Mucosa of descending colon (tissue), 3 donors: ENCODE measurements at regions not wholly inside any gene's neighbourhood (a gene's known extent, or its start where the extent isn't known, plus 50 kb on each side); places are given as distances from the start of the nearest gene placed in this dataset.
A peak's percentile ranks its signal among the peaks of the same experiment; 100 is the strongest.
"Not testable (repeated sequence)": the region's sequence is repeated elsewhere in the genome, so short reads cannot be mapped to it uniquely, and the experiment has no call there.

Experiments used
- ATAC-seq: fragments of 200-7000 bp; cut with Tn5 transposase; one replicate; pipeline ENCODE4 v1.9.1; 2020; ENCODE audit warnings: mild to moderate bottlenecking, moderate library complexity
- DNase-seq, 3 donors: peaks; one replicate each; pipeline ENCODE4 v3.0.0-alpha.2; 2020
- H3K36me3 ChIP-seq: fragments of 200-600 bp; one replicate; pipeline ENCODE4 v1.8.0; 2021; ENCODE audit warnings: low read depth, mild to moderate bottlenecking
- H3K4me1 ChIP-seq: fragments of 200-600 bp; one replicate; pipeline ENCODE4 v1.8.0; 2021; ENCODE audit warnings: low read depth, mild to moderate bottlenecking
- H3K4me3 ChIP-seq: fragments of 200-600 bp; one replicate; pipeline ENCODE4 v1.8.0; 2021; ENCODE audit warnings: mild to moderate bottlenecking
- H3K9me3 ChIP-seq: fragments of 200-600 bp; one replicate; pipeline ENCODE4 v1.8.0; 2021; ENCODE audit warnings: mild to moderate bottlenecking
- CTCF ChIP-seq: fragments of 200-600 bp; IDR thresholded peaks from one replicate; pipeline ENCODE4 v1.8.0; 2022; ENCODE audit warnings: antibody characterized with exemption, mild to moderate bottlenecking
- intact Hi-C, 2 donors: fragments of 100-400 bp; cut with DNase I in 1 of 2; cut with micrococcal nuclease in 1 of 2; formaldehyde crosslinking; loops; one replicate each; pipeline versions ENCODE4 v1.11.0 to v1.11.1; 2022; cut with DNase I, micrococcal nuclease
- donor health status: DM: no; HTN: no; CAD: no; lungs with moderate emphysema.
- donor health status: DM: no; HTN: no; CAD: no.
- donor health status: DM: no; HTN: yes; CAD: no.

DNA sequence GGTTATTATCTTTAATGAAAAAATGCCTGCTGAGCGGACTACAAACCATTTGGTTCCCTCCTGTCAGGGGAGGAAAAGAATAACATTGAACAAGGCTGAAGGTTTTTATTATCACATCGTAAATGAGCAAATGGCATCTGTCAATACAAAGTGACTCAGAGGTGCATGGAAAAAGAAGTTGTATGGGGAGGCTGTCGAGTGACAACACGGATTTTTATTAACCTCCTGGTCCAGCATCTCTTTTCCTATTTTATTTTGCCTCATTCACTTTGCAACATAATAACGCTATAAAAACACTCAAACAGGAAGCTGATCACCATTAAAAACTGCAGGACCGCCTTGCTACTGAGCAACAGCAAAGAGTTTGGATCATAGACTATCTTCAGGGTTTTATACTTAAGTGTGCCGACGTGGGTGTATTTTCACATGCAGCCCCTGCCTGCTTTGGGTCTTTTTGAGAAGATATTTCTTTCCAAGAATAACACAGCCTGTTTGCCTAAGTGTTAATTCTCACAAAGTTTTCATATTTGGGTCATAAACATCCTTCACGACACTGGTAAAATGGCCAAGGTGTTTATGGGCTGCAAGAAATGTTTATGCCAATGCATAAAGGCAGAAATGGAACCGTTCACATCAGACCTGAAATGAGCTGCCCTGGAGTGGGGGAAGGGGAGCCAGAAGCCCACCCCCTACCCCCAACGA is 132.1 kb upstream of the SALL4 start:
- Histone ChIP-seq H3K9me3 (no peaks in the 10 kb centered on the region), H3K36me3 (no peaks in the 10 kb centered on the region), H3K4me3 (no peak overlapping the region), H3K4me1 (no peaks in the 10 kb centered on the region)
- intact Hi-C loops, result no loop called here
- no peak for DNase-seq
- peak; percentile 89 for ATAC-seq
- TF ChIP-seq CTCF, result no peak

DNA sequence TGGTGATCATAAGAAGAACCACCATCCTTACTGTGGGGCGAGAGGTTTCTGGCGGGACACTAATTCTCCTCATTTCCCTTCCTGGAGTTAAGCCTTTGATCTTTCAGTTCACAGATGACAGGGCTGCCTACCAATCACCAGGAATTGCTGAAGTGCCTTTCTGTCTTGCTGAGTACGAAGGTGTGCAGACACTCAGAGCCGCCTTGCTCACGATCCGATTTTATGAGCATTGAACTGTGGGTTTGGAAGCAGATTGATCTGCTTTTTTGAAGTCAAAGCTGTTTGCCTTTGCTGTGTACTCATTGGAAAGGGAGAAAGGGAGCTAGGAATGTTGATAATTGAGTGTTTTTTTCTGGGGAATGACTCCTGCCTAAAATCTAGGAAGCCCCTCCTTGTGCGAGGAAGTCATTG is 129.1 kb upstream of the SALL4 start:
- Histone ChIP-seq H3K4me1 (no peaks in the 10 kb centered on the region), H3K9me3 (no peaks in the 10 kb centered on the region), H3K36me3 (no peaks in the 10 kb centered on the region), H3K4me3 (no peak overlapping the region)
- TF ChIP-seq CTCF, result no peak
- intact Hi-C loops, result no loop called here
- ATAC-seq (peak; percentile 35), DNase-seq (no peak)

GRCh38 chr20:51930775-51931174 is 128.5 kb upstream of the SALL4 start:
- H3K4me3 ChIP-seq, result no peak overlapping the region
- no peaks in the 10 kb centered on the region for H3K4me1 ChIP-seq
- intact Hi-C loops, result no loop called here
- no peaks in the 10 kb centered on the region for H3K36me3 ChIP-seq
- no peak for DNase-seq
- ATAC-seq, result no peak
- no peak for TF ChIP-seq CTCF
- no peaks in the 10 kb centered on the region for H3K9me3 ChIP-seq

- H3K4me1 ChIP-seq, result no peaks in the 10 kb centered on the region
- ATAC-seq, result no peak
- no peak overlapping the region for H3K4me3 ChIP-seq
- intact Hi-C loops, result no loop called here
- no peaks in the 10 kb centered on the region for H3K9me3 ChIP-seq
- no peak for TF ChIP-seq CTCF
- DNase-seq, result no peak
- no peaks in the 10 kb centered on the region for H3K36me3 ChIP-seq
Measured at GRCh38 chr20:51928931-51929330, 126.6 kb upstream of the SALL4 start.

- ATAC-seq, intact Hi-C loops, H3K36me3 ChIP-seq, H3K9me3 ChIP-seq, DNase-seq, H3K4me1 ChIP-seq, H3K4me3 ChIP-seq: not testable (repeated sequence)
Measured at GRCh38 chr20:51927970-51928369, 125.6 kb upstream of the SALL4 start.

DNA sequence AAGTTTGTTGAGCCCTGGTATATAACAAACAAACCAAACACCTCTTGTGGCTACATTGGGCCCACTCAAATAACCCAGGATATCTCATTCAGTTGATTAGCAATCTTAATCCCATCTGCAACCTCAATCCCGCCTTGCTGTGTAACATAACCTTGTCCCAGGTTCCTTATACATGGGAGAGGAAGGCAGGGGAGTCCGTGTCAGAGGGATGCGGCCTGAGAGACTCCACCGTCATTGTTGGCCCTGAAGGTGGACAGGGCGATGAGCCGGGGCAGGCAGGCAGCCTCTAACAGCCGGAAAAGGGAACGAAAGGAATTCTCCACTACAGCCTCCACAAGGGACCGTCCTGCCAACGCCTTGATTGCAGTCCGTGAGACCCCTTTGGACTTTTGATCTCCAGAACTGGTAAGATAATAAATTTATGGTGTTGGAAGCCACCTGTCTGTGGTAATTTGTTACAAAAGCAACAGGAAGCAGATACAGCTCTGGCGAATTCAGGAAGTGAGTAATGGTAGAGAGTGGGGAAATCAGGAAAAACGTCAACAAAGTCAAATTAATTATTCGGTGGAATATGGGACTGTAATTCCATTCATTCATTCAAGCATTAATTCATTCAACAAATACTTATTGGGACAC is 124.5 kb upstream of the SALL4 start:
- H3K36me3 ChIP-seq, result no peaks in the 10 kb centered on the region
- TF ChIP-seq CTCF, result no peak
- H3K9me3 ChIP-seq, result no peaks in the 10 kb centered on the region
- intact Hi-C loops, result no loop called here
- ATAC-seq (peak; percentile 53), DNase-seq (no peak)
- no peak overlapping the region for H3K4me3 ChIP-seq
- no peaks in the 10 kb centered on the region for H3K4me1 ChIP-seq
